Gastrocnemius medialis (tissue), 4 donors: ENCODE measurements at regions not wholly inside any gene's neighbourhood (a gene's known extent, or its start where the extent isn't known, plus 50 kb on each side); places are given as distances from the start of the nearest gene placed in this dataset.

Experiments
- POLR2A ChIP-seq, 2 donors: fragments of 450-650 bp; IDR thresholded peaks; one replicate each; pipeline ENCODE4 v1.6.1; 2017; ENCODE audit warnings: antibody characterized with exemption in 2 of 2, mild to moderate bottlenecking in 2 of 2, moderate library complexity in 2 of 2
- TF ChIP-seq, protein P1 (sequence below), 5 experiments: fragments of 450-650 bp in 3 of 5; fragments of 200-600 bp in 2 of 5; sonication (generic) in 2 of 5; IDR thresholded peaks in 4 of 5; conservative IDR thresholded peaks in 1 of 5; 1 replicate in 4 of 5; 2 replicates in 1 of 5; pipeline ENCODE4 v1.5.1; 2016 to 2019; ENCODE audit warnings: antibody characterized with exemption in 5 of 5, mild to moderate bottlenecking in 3 of 5, moderate library complexity in 3 of 5

DNA sequence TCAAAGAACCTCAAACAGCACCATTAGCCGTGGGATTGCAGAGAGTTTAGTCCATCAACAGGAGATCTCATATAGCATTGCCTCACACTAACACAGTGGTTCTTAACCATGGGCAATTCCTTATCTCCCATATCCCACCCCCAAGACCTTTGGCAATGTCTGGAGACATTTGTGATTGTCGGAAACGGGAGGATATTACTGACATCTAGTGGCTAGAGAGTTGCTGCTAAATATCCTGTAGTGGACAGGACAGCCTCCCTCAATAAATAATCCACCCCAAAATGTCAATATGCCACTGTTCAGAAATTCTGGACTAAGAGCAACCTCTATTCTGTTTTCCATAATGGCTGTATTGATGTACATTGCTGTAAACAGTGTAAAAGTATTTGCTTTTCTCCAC lies 210.1 kb upstream of the CCN2 start:
- TF ChIP-seq POLR2A (IDR thresholded peaks at IDR 0.05), result no peak
- TF ChIP-seq, protein P1, sequence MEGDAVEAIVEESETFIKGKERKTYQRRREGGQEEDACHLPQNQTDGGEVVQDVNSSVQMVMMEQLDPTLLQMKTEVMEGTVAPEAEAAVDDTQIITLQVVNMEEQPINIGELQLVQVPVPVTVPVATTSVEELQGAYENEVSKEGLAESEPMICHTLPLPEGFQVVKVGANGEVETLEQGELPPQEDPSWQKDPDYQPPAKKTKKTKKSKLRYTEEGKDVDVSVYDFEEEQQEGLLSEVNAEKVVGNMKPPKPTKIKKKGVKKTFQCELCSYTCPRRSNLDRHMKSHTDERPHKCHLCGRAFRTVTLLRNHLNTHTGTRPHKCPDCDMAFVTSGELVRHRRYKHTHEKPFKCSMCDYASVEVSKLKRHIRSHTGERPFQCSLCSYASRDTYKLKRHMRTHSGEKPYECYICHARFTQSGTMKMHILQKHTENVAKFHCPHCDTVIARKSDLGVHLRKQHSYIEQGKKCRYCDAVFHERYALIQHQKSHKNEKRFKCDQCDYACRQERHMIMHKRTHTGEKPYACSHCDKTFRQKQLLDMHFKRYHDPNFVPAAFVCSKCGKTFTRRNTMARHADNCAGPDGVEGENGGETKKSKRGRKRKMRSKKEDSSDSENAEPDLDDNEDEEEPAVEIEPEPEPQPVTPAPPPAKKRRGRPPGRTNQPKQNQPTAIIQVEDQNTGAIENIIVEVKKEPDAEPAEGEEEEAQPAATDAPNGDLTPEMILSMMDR (IDR thresholded peaks at IDR 0.05 in 4 of 5, conservative IDR thresholded peaks at IDR 0.05 in 1 of 5), result peak in 3 of 5 experiments; percentile 6 to 34 (median 19)
